ENCODE measurements at regions not wholly inside any gene's neighbourhood (a gene's known extent, or its start where the extent isn't known, plus 50 kb on each side); places are given as distances from the start of the nearest gene placed in this dataset.

- BruUV-seq (replicated peaks) = no TSS peak
- Histone ChIP-seq H2AFZ (ENCODE audit: low read depth, low read length) (no peak overlapping the region), H3K4me2 (ENCODE audit: insufficient read depth, low read length) (no peak overlapping the region), H3K36me3 (ENCODE audit: control insufficient read depth in 2 of 2, extremely low read depth in 1 of 2, insufficient read depth in 2 of 2, low read length in 2 of 2) (no peaks in the 10 kb centered on the region), H3K9me1 (replicated peaks; ENCODE audit: control insufficient read depth, extremely low read depth, insufficient read depth, low read length) (no peaks in the 10 kb centered on the region), H3K4me3 (replicated peaks in 1 of 3; ENCODE audit: insufficient read depth in 1 of 3, low read depth in 1 of 3, low read length in 3 of 3) (no peak overlapping the region), H3K27ac (ENCODE audit: insufficient read depth, low read depth, low read length) (no peak overlapping the region), H3K9ac (replicated peaks; ENCODE audit: extremely low read depth, insufficient read depth, low read length) (no peak overlapping the region), H3K79me2 (ENCODE audit: control insufficient read depth, insufficient read depth, low read length) (no peaks in the 10 kb centered on the region), H3K4me1 (ENCODE audit: control insufficient read depth, extremely low read depth, insufficient read depth, low read length) (no peaks in the 10 kb centered on the region), H4K20me1 (replicated peaks; ENCODE audit: control insufficient read depth, extremely low read depth, insufficient read depth, low read length) (no peaks in the 10 kb centered on the region), H3K9me3 (replicated peaks; ENCODE audit: control insufficient read depth, insufficient read depth, low read length) (no peaks in the 10 kb centered on the region), H3K27me3 (ENCODE audit: control insufficient read depth in 2 of 2, insufficient read depth in 2 of 2, low read length in 2 of 2) (no peaks in the 10 kb centered on the region)
- dilution Hi-C loops (cut with MboI; ENCODE audit: extremely low pct_ligation_motif_present, low sequenced_read_pairs) = no loop called here
- FAIRE-seq = no peak
- ChIA-PET POLR2A (no interaction called here), CTCF (no interaction called here)
- TF ChIP-seq CTCF (IDR thresholded peaks at IDR 0.05; ENCODE audit: extremely low read depth in 1 of 2, insufficient read depth in 1 of 2, low read depth in 1 of 2, low read length in 2 of 2) (no peak), POLR2A (IDR thresholded peaks at IDR 0.05; ENCODE audit: low read depth, low read length) (no peak), FOS (IDR thresholded peaks at IDR 0.05; ENCODE audit: borderline replicate concordance, insufficient read depth, low read length) (no peak), MYC (IDR thresholded peaks at IDR 0.05; ENCODE audit: low read depth, low read length) (no peak), GATA2 (IDR thresholded peaks at IDR 0.05; ENCODE audit: insufficient read depth, insufficient read length, low read depth, low read length) (no peak), EZH2 (IDR thresholded peaks at IDR 0.05; ENCODE audit: borderline replicate concordance, low read depth, low read length, severe bottlenecking) (no peak), MAX (IDR thresholded peaks at IDR 0.05; ENCODE audit: insufficient read depth, insufficient read length) (no peak), JUN (IDR thresholded peaks at IDR 0.05; ENCODE audit: borderline replicate concordance, insufficient read depth, insufficient read length, low read depth) (no peak)
- intact Hi-C loops (cut with micrococcal nuclease) = no loop called here
- DNase-seq (ENCODE audit: low read depth, low spot score) = no peak
Observed at GRCh38 chr2:76008001-76008702, 297.4 kb upstream of the GCFC2 start.

Data from endothelial cell of umbilical vein (primary cell).